ENCODE measurements at regions not wholly inside any gene's neighbourhood (a gene's known extent, or its start where the extent isn't known, plus 50 kb on each side); places are given as distances from the start of the nearest gene placed in this dataset.

GRCh38 chr3:78257951-78258530, 1218.1 kb downstream of the ROBO2 start:
- TF ChIP-seq CTCF (IDR thresholded peaks at IDR 0.05) = no peak
- TF ChIP-seq POLR2A (IDR thresholded peaks at IDR 0.05) = no peak

Data from adrenal gland (tissue), 5 donors.